A673 (cell line): ENCODE measurements at regions not wholly inside any gene's neighbourhood (a gene's known extent, or its start where the extent isn't known, plus 50 kb on each side); places are given as distances from the start of the nearest gene placed in this dataset.

Source experiments
- BruUV-seq: library from RNA; stranded (reverse); fragments of 400-500 nt; replicated peaks from 2 replicates; lab custom pipeline; 2021; lab: Mats Ljungman, UMichigan
- CTCF ChIA-PET: fragments of 300-600 bp; sonication (Branson Sonifier 250); formaldehyde crosslinking; loops from one replicate; lab custom pipeline; 2022; ENCODE audit warnings: antibody characterized with exemption; lab: Charles Lee
- POLR2A ChIA-PET: fragments of 300-600 bp; sonication (Branson Sonifier 250); formaldehyde crosslinking; loops from one replicate; lab custom pipeline; 2022; ENCODE audit warnings: antibody characterized with exemption; ENCODE audit not compliant: low non-redundant PET; lab: Charles Lee
- DNase-seq: peaks from one replicate; pipeline ENCODE4 v3.0.0-alpha.2; 2015; ENCODE audit warnings: low spot score
- H3K27ac ChIP-seq: fragments of 200-600 bp; sonication (generic); 2 replicates; pipeline ENCODE4 v1.5.1; 2016; ENCODE audit warnings: mixed run types, low read depth, mild to moderate bottlenecking, mixed read lengths, antibody characterized with exemption, low read length; ENCODE audit not compliant: poor library complexity, severe bottlenecking
- H3K27me3 ChIP-seq: fragments of 200-600 bp; sonication (generic); replicated peaks from 2 replicates; pipeline ENCODE4 v1.6.1; 2017; ENCODE audit warnings: mixed run types, low read depth, mild to moderate bottlenecking, mixed read lengths, antibody characterized with exemption, low read length; ENCODE audit not compliant: insufficient read depth, poor library complexity
- H3K36me3 ChIP-seq: fragments of 200-600 bp; sonication (generic); 2 replicates; pipeline ENCODE4 v1.6.1; 2016; ENCODE audit warnings: mixed run types, mild to moderate bottlenecking, mixed read lengths, antibody characterized with exemption, low read length; ENCODE audit not compliant: insufficient read depth, poor library complexity, severe bottlenecking
- H3K4me1 ChIP-seq: fragments of 200-600 bp; sonication (generic); 2 replicates; pipeline ENCODE4 v1.6.1; 2017; ENCODE audit warnings: mixed run types, mild to moderate bottlenecking, mixed read lengths, antibody characterized with exemption, low read length; ENCODE audit not compliant: insufficient read depth, poor library complexity, severe bottlenecking
- H3K4me3 ChIP-seq: fragments of 200-600 bp; sonication (generic); 2 replicates; pipeline ENCODE4 v1.5.1; 2016; ENCODE audit warnings: low read depth, mixed run types, mild to moderate bottlenecking, mixed read lengths, low read length; ENCODE audit not compliant: poor library complexity, severe bottlenecking
- H3K9me3 ChIP-seq: fragments of 200-600 bp; sonication (generic); 2 replicates; pipeline ENCODE4 v1.6.1; 2016; ENCODE audit warnings: mixed run types, low read depth, mild to moderate bottlenecking, mixed read lengths, antibody characterized with exemption, low read length; ENCODE audit not compliant: poor library complexity, severe bottlenecking
- CTCF ChIP-seq: fragments of 300-800, 200-600 bp; sonication (generic); conservative IDR thresholded peaks from 2 replicates; pipeline ENCODE4 v1.5.1; 2017; ENCODE audit warnings: low read depth, mild to moderate bottlenecking, antibody characterized with exemption, low read length, moderate library complexity, mixed read lengths
- EZH2 ChIP-seq: fragments of 200-600 bp; sonication (generic); IDR thresholded peaks from 2 replicates; pipeline ENCODE4 v1.6.1; 2017; ENCODE audit warnings: borderline replicate concordance, low read depth, mild to moderate bottlenecking, mixed read lengths, antibody characterized with exemption, low read length; ENCODE audit not compliant: poor library complexity, severe bottlenecking
- intact Hi-C: fragments of 100-400 bp; cut with micrococcal nuclease; formaldehyde crosslinking; loops from one replicate; pipeline ENCODE4 v1.10.0; 2022; ENCODE audit not compliant: unreplicated experiment

- no peaks in the 10 kb centered on the region for H3K36me3 ChIP-seq
- no peaks in the 10 kb centered on the region for H3K27me3 ChIP-seq
- intact Hi-C loops, result no loop called here
- BruUV-seq, result no TSS peak
- no peaks in the 10 kb centered on the region for H3K9me3 ChIP-seq
- H3K27ac ChIP-seq, result no peak overlapping the region
- H3K4me3 ChIP-seq, result no peak overlapping the region
- no peaks in the 10 kb centered on the region for H3K4me1 ChIP-seq
- TF ChIP-seq CTCF (no peak), EZH2 (no peak)
- ChIA-PET POLR2A (no interaction called here), CTCF (no interaction called here)
- DNase-seq, result no peak
Observed at GRCh38 chrX:114101081-114101480, 482.8 kb upstream of the HTR2C start.

- Histone ChIP-seq H3K27ac (no peak overlapping the region), H3K4me3 (no peak overlapping the region), H3K36me3 (no peaks in the 10 kb centered on the region), H3K4me1 (no peaks in the 10 kb centered on the region), H3K9me3 (no peaks in the 10 kb centered on the region), H3K27me3 (no peaks in the 10 kb centered on the region)
- CTCF ChIA-PET, result no interaction called here
- no peak for DNase-seq
- POLR2A ChIA-PET, result no interaction called here
- no TSS peak for BruUV-seq
- no peak for TF ChIP-seq EZH2
- TF ChIP-seq CTCF, result no peak
- intact Hi-C loops, result no loop called here
Observed at GRCh38 chrX:114097866-114098265, 486.0 kb upstream of the HTR2C start.

- H3K4me3 ChIP-seq, result no peak overlapping the region
- H3K4me1 ChIP-seq, result no peaks in the 10 kb centered on the region
- no peaks in the 10 kb centered on the region for H3K36me3 ChIP-seq
- DNase-seq, result no peak
- BruUV-seq, result no TSS peak
- CTCF ChIA-PET, result no interaction called here
- TF ChIP-seq CTCF, result no peak
- TF ChIP-seq EZH2, result no peak
- intact Hi-C loops, result no loop called here
- POLR2A ChIA-PET, result no interaction called here
- H3K9me3 ChIP-seq, result no peaks in the 10 kb centered on the region
- H3K27ac ChIP-seq, result no peak overlapping the region
- H3K27me3 ChIP-seq, result no peaks in the 10 kb centered on the region
Observed at GRCh38 chrX:114097427-114097826, 486.5 kb upstream of the HTR2C start.
